ENCODE measurements at regions not wholly inside any gene's neighbourhood (a gene's known extent, or its start where the extent isn't known, plus 50 kb on each side); places are given as distances from the start of the nearest gene placed in this dataset.

DNA sequence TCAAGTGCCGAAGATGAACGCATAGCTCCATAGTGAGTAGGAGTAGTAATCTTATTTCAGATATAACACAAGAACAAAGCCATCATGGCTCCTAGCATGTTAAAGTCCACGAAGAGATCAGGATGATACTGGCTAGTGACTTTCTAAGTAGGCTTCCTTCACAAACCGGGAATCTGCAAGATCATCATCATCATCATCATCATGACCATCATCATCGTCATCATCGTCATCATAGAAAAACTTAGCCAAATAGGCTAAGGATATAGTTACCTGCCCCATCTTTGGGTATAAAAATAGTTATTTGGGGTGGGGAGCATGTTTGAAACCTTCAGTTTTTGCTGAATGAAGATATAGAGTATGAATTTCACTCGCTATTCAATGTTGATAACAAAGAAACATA lies 57.9 kb downstream of the PYDC2 start:
- WGBS, 2 donors: 90 to 93% methylated on average over 7 of the region's 7 CpGs
- no peak overlapping the region for H3K4me3 ChIP-seq (ENCODE audit: low read depth, poor library complexity, severe bottlenecking)
- intact Hi-C loops (cut with DNase I; ENCODE audit: low total_unique reads): no loop called here
- no peak for DNase-seq (ENCODE audit: low spot score in 2 of 2)
- TF ChIP-seq POLR2A (IDR thresholded peaks at IDR 0.05): no peak
- TF ChIP-seq, protein P1, sequence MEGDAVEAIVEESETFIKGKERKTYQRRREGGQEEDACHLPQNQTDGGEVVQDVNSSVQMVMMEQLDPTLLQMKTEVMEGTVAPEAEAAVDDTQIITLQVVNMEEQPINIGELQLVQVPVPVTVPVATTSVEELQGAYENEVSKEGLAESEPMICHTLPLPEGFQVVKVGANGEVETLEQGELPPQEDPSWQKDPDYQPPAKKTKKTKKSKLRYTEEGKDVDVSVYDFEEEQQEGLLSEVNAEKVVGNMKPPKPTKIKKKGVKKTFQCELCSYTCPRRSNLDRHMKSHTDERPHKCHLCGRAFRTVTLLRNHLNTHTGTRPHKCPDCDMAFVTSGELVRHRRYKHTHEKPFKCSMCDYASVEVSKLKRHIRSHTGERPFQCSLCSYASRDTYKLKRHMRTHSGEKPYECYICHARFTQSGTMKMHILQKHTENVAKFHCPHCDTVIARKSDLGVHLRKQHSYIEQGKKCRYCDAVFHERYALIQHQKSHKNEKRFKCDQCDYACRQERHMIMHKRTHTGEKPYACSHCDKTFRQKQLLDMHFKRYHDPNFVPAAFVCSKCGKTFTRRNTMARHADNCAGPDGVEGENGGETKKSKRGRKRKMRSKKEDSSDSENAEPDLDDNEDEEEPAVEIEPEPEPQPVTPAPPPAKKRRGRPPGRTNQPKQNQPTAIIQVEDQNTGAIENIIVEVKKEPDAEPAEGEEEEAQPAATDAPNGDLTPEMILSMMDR (IDR thresholded peaks at IDR 0.05): no peak

DNA sequence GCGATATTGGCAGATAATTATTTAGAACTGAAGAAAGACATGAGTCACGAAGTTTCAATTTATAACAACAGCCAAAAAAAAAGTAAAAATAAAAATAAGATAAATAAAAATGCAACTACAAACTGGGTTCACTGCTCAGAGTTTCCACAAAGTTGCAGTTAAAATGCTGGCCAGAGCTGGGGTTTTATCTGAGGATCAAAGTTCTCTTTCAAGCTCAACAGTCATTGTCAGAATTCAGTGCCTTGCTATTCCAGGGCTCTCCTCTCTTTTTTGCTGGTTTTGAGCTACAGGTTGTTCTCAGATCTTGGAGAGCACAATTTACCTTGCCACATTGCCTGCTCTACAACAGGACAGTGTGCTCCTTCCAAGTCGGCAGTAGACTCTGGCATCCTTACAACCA lies 60.1 kb downstream of the PYDC2 start:
- intact Hi-C loops (cut with DNase I; ENCODE audit: low total_unique reads): no loop called here
- 86 to 88% methylated on average over 3 of the region's 3 CpGs for WGBS, 2 donors
- DNase-seq (ENCODE audit: low spot score in 2 of 2): no peak
- TF ChIP-seq POLR2A (IDR thresholded peaks at IDR 0.05): no peak
- TF ChIP-seq, protein P1 (IDR thresholded peaks at IDR 0.05): no peak
- no peak overlapping the region for H3K4me3 ChIP-seq (ENCODE audit: low read depth, poor library complexity, severe bottlenecking)

DNA sequence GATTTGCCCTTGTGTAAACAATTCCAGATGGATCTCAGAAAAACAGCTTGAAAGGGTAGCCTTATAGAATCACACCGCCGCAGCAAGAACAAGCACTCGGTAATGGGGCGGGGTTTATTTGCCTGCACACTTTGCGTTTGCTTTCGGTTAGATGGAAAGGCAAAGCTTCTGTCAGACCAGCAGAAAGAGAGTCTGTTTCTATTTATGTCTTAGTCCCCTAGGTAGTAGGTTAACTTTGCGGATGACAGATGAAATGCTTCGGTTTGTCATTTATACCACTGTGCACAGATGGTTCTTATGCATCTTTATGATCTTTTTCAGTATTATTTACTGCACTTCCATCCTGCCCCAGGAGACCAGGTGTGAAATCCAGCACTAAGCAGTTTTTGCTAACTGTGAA lies 62.2 kb downstream of the PYDC2 start:
- TF ChIP-seq, protein P1 (IDR thresholded peaks at IDR 0.05): no peak
- no peak for TF ChIP-seq POLR2A (IDR thresholded peaks at IDR 0.05)
- intact Hi-C loops (cut with DNase I; ENCODE audit: low total_unique reads): no loop called here
- 34 to 50% methylated on average over 8 of the region's 8 CpGs for whole genome bisulfite sequencing, 2 donors
- H3K4me3 ChIP-seq (ENCODE audit: low read depth, poor library complexity, severe bottlenecking): no peak overlapping the region
- DNase-seq (ENCODE audit: low spot score in 2 of 2): no peak

DNA sequence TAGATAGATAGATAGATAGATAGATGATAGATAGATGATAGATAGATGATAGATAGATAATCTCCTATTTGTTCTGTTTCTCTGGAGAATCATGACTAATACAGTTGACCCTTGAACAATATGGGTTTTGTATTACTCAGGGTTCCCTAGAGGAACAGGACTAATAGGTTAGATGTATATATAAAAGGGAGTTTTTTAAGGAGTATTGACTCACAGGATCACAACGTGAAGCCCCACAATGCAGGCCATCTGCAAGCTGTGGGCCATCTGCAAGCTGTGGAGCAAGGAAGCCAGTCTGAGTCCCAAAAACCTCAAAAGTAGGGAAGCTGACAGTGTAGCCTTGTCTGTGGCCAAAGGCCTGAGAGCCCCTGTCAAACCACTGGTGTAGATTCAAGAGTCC lies 67.6 kb downstream of the PYDC2 start:
- no peak for DNase-seq (ENCODE audit: low spot score in 2 of 2)
- intact Hi-C loops (cut with DNase I; ENCODE audit: low total_unique reads): no loop called here
- H3K4me3 ChIP-seq (ENCODE audit: low read depth, poor library complexity, severe bottlenecking): no peak overlapping the region
- 61% methylated on average over 1 of the region's 1 CpG; no CpG with 5 or more reads in 1 of the 2 donors for WGBS, 2 donors
- TF ChIP-seq, protein P1 (IDR thresholded peaks at IDR 0.05): no peak
- no peak for TF ChIP-seq POLR2A (IDR thresholded peaks at IDR 0.05)

DNA sequence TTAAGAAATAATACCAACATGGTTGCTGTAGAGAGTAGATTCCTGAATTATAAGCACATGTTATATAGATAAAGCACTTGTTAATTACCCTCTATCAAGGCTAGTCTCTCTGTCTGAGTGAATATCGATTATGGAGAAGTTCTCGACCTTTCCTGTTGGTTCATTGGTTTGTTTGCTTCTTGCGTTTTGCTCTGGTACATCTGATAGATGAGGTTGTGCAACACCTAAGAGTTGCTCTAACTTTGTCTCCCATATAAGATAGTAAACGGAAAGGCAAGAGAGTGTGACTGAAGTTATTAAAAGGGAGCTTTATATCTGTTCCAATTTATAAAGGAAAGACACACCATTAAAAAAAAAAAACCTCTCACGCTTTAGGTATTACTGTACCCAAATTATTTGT lies 69.0 kb downstream of the PYDC2 start:
- no peak for DNase-seq (ENCODE audit: low spot score in 2 of 2)
- no peak overlapping the region for H3K4me3 ChIP-seq (ENCODE audit: low read depth, poor library complexity, severe bottlenecking)
- intact Hi-C loops (cut with DNase I; ENCODE audit: low total_unique reads): no loop called here
- TF ChIP-seq, protein P1 (IDR thresholded peaks at IDR 0.05): no peak
- TF ChIP-seq POLR2A (IDR thresholded peaks at IDR 0.05): no peak
- WGBS, 2 donors: 92 to 93% methylated on average over 5 of the region's 5 CpGs

DNA sequence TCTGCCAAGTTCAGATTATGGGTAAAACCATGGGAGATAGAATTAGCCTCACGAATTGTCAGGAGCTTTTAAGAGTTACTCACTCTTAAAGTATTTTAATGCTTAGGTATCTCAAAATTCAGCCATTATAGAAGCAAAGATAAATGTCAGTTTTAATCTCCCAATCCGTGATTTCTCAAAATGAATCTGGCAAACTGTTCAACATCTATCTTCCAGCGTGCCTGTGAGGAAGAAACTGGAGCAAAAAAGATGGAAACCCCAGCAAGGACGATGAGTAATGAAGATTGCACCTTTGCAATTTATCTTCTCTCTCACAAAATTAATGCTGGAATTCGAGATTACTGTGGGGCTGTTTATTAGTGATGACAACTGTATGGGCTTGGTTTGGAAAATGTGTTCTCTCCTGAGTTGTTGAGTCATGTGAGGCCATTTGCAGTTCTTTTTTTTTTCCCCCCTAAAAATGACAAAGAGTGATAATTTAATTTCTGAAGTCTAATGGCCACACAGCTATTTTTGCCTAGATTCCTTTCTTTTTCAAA lies 70.5 kb downstream of the PYDC2 start:
- no peak for DNase-seq (ENCODE audit: low spot score in 2 of 2)

More for the DNA sequence above, 70.5 kb downstream of the PYDC2 start:
- 66% methylated on average over 5 of the region's 5 CpGs for WGBS, 2 donors
- no peak for TF ChIP-seq POLR2A (IDR thresholded peaks at IDR 0.05)
- TF ChIP-seq, protein P1 (IDR thresholded peaks at IDR 0.05): no peak
- no peak overlapping the region for H3K4me3 ChIP-seq (ENCODE audit: low read depth, poor library complexity, severe bottlenecking)
- intact Hi-C loops (cut with DNase I; ENCODE audit: low total_unique reads): no loop called here

All from lower leg skin (tissue), 4 donors.